ENCODE measurements at regions not wholly inside any gene's neighbourhood (a gene's known extent, or its start where the extent isn't known, plus 50 kb on each side); places are given as distances from the start of the nearest gene placed in this dataset.

DNA sequence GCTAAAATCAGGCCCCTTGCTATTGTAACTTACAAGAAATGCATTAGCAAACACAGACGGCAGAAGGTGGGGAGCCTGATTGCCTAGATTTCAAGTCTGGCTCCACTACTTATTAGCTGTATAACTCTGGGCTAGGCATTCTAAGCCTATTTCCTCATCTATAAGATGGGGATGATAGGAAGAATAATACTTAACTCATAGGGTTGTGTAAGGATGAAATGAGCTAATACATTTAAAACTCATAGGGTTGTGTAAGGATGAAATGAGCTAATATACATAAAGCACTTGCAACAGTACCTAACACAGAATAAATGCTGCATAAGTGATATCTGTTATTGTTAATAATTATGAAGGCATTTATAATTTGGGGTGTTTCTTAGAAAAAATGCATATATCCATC, 60.1 kb upstream of the DIO2 start:
- no peak for TF ChIP-seq CTCF (IDR thresholded peaks at IDR 0.05; ENCODE audit: control extremely low read depth, extremely low read depth, low read depth, missing control alignments)
- no peak for DNase-seq (ENCODE audit: extremely low spot score)
- ChIA-PET CTCF (interaction anchor here (1.2 kb wide), 1 partner anchor 9 kb away, joined by 3 read pairs; no protein-coding TSS in a partner anchor), POLR2A (no interaction called here)

DNA sequence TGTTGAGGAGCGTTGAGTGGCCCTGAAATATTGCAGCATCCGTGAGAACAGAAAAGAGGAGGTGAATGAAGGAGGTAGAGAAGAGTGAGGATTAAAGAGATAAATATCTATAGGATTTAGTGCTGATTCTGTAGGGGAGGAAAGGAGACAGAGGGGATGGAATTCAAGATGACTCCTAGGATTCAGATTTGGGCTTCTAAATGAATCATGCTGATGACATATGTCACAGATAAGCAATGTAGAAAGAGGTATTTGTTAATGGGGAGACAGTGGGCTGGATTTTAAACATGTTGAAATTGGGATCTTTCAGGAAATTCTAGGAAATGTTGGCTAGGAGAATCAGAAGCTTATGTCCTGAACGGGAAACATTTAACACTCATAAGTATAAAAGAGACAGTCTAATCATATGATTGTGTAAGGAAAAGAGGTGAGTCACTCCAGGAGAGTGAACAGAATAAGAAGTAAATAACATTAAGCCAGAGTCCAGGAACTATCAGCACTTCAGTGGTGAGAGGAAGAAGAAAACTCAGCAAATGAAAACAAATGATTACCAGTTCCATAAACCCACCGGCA, 58.1 kb upstream of the DIO2 start:
- CTCF ChIA-PET: no interaction called here
- POLR2A ChIA-PET: no interaction called here
- no peak for TF ChIP-seq CTCF (IDR thresholded peaks at IDR 0.05; ENCODE audit: control extremely low read depth, extremely low read depth, low read depth, missing control alignments)
- no peak for DNase-seq (ENCODE audit: extremely low spot score)

DNA sequence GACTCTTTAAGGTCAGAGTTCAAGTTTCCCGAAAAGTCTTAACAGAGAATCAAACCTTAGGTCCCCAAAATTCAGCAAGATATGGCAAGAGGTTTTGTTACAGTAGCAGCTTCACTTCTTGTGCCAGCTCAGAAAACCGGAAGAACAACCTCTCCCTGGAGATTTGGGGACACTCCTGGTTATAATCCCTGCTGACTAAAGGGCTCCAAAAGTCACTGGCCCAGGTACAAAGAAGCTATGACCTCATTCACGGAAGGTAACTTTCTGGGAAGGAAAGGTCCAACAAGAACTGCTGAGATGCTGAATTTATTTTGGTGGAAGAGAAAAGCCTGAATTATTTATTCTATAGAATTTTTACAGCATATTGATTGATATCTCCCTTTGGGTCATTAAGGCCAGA, 55.6 kb upstream of the DIO2 start:
- no peak for TF ChIP-seq CTCF (IDR thresholded peaks at IDR 0.05; ENCODE audit: control extremely low read depth, extremely low read depth, low read depth, missing control alignments)
- ChIA-PET POLR2A (no interaction called here), CTCF (no interaction called here)
- DNase-seq (ENCODE audit: extremely low spot score): no peak

GRCh38 chr14:80264702-80265101, 53.4 kb upstream of the DIO2 start:
- ChIA-PET POLR2A (no interaction called here), CTCF (interaction anchor here (1.0 kb wide), 1 partner anchor 49 kb away, joined by 3 read pairs; no protein-coding TSS in a partner anchor)
- TF ChIP-seq CTCF (IDR thresholded peaks at IDR 0.05; ENCODE audit: control extremely low read depth, extremely low read depth, low read depth, missing control alignments): no peak
- DNase-seq (ENCODE audit: extremely low spot score): no peak

Measured in GM10248 (cell line).